ENCODE measurements at regions not wholly inside any gene's neighbourhood (a gene's known extent, or its start where the extent isn't known, plus 50 kb on each side); places are given as distances from the start of the nearest gene placed in this dataset.

GRCh38 chr2:21920721-21921120 is 797.0 kb downstream of the TDRD15 start:
- Mint-ChIP-seq H3K4me1 (ENCODE audit: low read depth) (no peaks in the 10 kb centered on the region), H3K27ac (no peak overlapping the region), H3K36me3 (ENCODE audit: low read depth) (no peaks in the 10 kb centered on the region), H3K27me3 (no peaks in the 10 kb centered on the region), H3K4me3 (no peak overlapping the region), H3K9me3 (peaks cover 16% of the 10 kb centered on the region)
- DNase-seq = no peak

GRCh38 chr2:21924640-21925285 is 801.0 kb downstream of the TDRD15 start:
- Mint-ChIP-seq H3K9me3 (peaks cover 28% of the 10 kb centered on the region), H3K27me3 (no peaks in the 10 kb centered on the region), H3K27ac (no peak overlapping the region), H3K4me1 (ENCODE audit: low read depth) (no peaks in the 10 kb centered on the region), H3K36me3 (ENCODE audit: low read depth) (no peaks in the 10 kb centered on the region), H3K4me3 (no peak overlapping the region)
- DNase-seq = no peak

- H3K4me3 Mint-ChIP-seq = no peak overlapping the region
- H3K27me3 Mint-ChIP-seq = no peaks in the 10 kb centered on the region
- peaks cover 18% of the 10 kb centered on the region for H3K9me3 Mint-ChIP-seq
- no peak overlapping the region for H3K27ac Mint-ChIP-seq
- DNase-seq = no peak
- H3K4me1 Mint-ChIP-seq (ENCODE audit: low read depth) = no peaks in the 10 kb centered on the region
- H3K36me3 Mint-ChIP-seq (ENCODE audit: low read depth) = no peaks in the 10 kb centered on the region
These were observed 804.5 kb downstream of the TDRD15 start for GRCh38 chr2:21928292-21928691.

- Mint-ChIP-seq H3K27ac (no peak overlapping the region), H3K27me3 (no peaks in the 10 kb centered on the region), H3K9me3 (peaks cover 18% of the 10 kb centered on the region), H3K4me3 (no peak overlapping the region), H3K36me3 (ENCODE audit: low read depth) (no peaks in the 10 kb centered on the region), H3K4me1 (ENCODE audit: low read depth) (no peaks in the 10 kb centered on the region)
- no peak for DNase-seq
These were observed 806.5 kb downstream of the TDRD15 start for GRCh38 chr2:21930226-21930625.

- no peak for DNase-seq
- no peak overlapping the region for H3K27ac Mint-ChIP-seq
- H3K4me3 Mint-ChIP-seq = no peak overlapping the region
- H3K27me3 Mint-ChIP-seq = no peaks in the 10 kb centered on the region
- no peaks in the 10 kb centered on the region for H3K36me3 Mint-ChIP-seq (ENCODE audit: low read depth)
- no peaks in the 10 kb centered on the region for H3K4me1 Mint-ChIP-seq (ENCODE audit: low read depth)
- H3K9me3 Mint-ChIP-seq = peaks cover 11% of the 10 kb centered on the region
These were observed 816.2 kb downstream of the TDRD15 start for GRCh38 chr2:21939967-21940366.

- no peaks in the 10 kb centered on the region for H3K36me3 Mint-ChIP-seq (ENCODE audit: low read depth)
- H3K4me1 Mint-ChIP-seq (ENCODE audit: low read depth) = no peaks in the 10 kb centered on the region
- H3K4me3 Mint-ChIP-seq = no peak overlapping the region
- H3K9me3 Mint-ChIP-seq = peaks cover 12% of the 10 kb centered on the region
- no peak overlapping the region for H3K27ac Mint-ChIP-seq
- no peak for DNase-seq
- H3K27me3 Mint-ChIP-seq = no peaks in the 10 kb centered on the region
These were observed 820.8 kb downstream of the TDRD15 start for GRCh38 chr2:21944536-21944935.

GRCh38 chr2:21945658-21946057 is 821.9 kb downstream of the TDRD15 start:
- Mint-ChIP-seq H3K4me3 (no peak overlapping the region), H3K4me1 (ENCODE audit: low read depth) (no peaks in the 10 kb centered on the region)

GRCh38 chr2:21947046-21947445 is 823.3 kb downstream of the TDRD15 start:
- Mint-ChIP-seq H3K4me3 (no peak overlapping the region), H3K9me3 (peaks cover 10% of the 10 kb centered on the region), H3K27ac (no peak overlapping the region), H3K27me3 (no peaks in the 10 kb centered on the region), H3K4me1 (ENCODE audit: low read depth) (no peaks in the 10 kb centered on the region), H3K36me3 (ENCODE audit: low read depth) (no peaks in the 10 kb centered on the region)
- DNase-seq = no peak

More at GRCh38 chr2:21945658-21946057, 821.9 kb downstream of the TDRD15 start:
- Mint-ChIP-seq H3K36me3 (ENCODE audit: low read depth) (no peaks in the 10 kb centered on the region), H3K27ac (no peak overlapping the region), H3K9me3 (peaks cover 12% of the 10 kb centered on the region), H3K27me3 (no peaks in the 10 kb centered on the region)
- no peak for DNase-seq

GRCh38 chr2:21966139-21966538 is 842.4 kb downstream of the TDRD15 start:
- H3K9me3 Mint-ChIP-seq = peaks cover 6% of the 10 kb centered on the region
- H3K36me3 Mint-ChIP-seq (ENCODE audit: low read depth) = no peaks in the 10 kb centered on the region
- DNase-seq = no peak
- H3K4me3 Mint-ChIP-seq = no peak overlapping the region
- no peak overlapping the region for H3K27ac Mint-ChIP-seq
- H3K27me3 Mint-ChIP-seq = no peaks in the 10 kb centered on the region
- H3K4me1 Mint-ChIP-seq (ENCODE audit: low read depth) = no peaks in the 10 kb centered on the region

- Mint-ChIP-seq H3K27me3 (no peaks in the 10 kb centered on the region), H3K36me3 (ENCODE audit: low read depth) (no peaks in the 10 kb centered on the region), H3K4me1 (ENCODE audit: low read depth) (no peaks in the 10 kb centered on the region), H3K27ac (no peak overlapping the region), H3K9me3 (peaks cover 12% of the 10 kb centered on the region), H3K4me3 (no peak overlapping the region)
- DNase-seq = no peak
These were observed 847.2 kb downstream of the TDRD15 start for GRCh38 chr2:21970971-21971370.

GRCh38 chr2:21972586-21972985 is 848.8 kb downstream of the TDRD15 start:
- H3K27me3 Mint-ChIP-seq = no peaks in the 10 kb centered on the region
- H3K4me1 Mint-ChIP-seq (ENCODE audit: low read depth) = no peaks in the 10 kb centered on the region
- no peak overlapping the region for H3K27ac Mint-ChIP-seq
- H3K36me3 Mint-ChIP-seq (ENCODE audit: low read depth) = no peaks in the 10 kb centered on the region
- peaks cover 12% of the 10 kb centered on the region for H3K9me3 Mint-ChIP-seq
- no peak for DNase-seq
- no peak overlapping the region for H3K4me3 Mint-ChIP-seq

GRCh38 chr2:21981127-21981526 is 857.4 kb downstream of the TDRD15 start:
- DNase-seq = no peak
- no peak overlapping the region for H3K27ac Mint-ChIP-seq
- no peaks in the 10 kb centered on the region for H3K4me1 Mint-ChIP-seq (ENCODE audit: low read depth)
- no peaks in the 10 kb centered on the region for H3K36me3 Mint-ChIP-seq (ENCODE audit: low read depth)
- no peaks in the 10 kb centered on the region for H3K27me3 Mint-ChIP-seq
- no peak overlapping the region for H3K4me3 Mint-ChIP-seq
- H3K9me3 Mint-ChIP-seq = peaks cover 26% of the 10 kb centered on the region

- peaks cover 22% of the 10 kb centered on the region for H3K9me3 Mint-ChIP-seq
- no peak for DNase-seq
- no peak overlapping the region for H3K4me3 Mint-ChIP-seq
- no peaks in the 10 kb centered on the region for H3K4me1 Mint-ChIP-seq (ENCODE audit: low read depth)
- H3K27ac Mint-ChIP-seq = no peak overlapping the region
- H3K27me3 Mint-ChIP-seq = no peaks in the 10 kb centered on the region
- H3K36me3 Mint-ChIP-seq (ENCODE audit: low read depth) = no peaks in the 10 kb centered on the region
These were observed 869.2 kb downstream of the TDRD15 start for GRCh38 chr2:21993002-21993401.

- Mint-ChIP-seq H3K4me3 (no peak overlapping the region), H3K27ac (no peak overlapping the region), H3K36me3 (ENCODE audit: low read depth) (no peaks in the 10 kb centered on the region), H3K27me3 (no peaks in the 10 kb centered on the region), H3K9me3 (peaks cover 14% of the 10 kb centered on the region), H3K4me1 (ENCODE audit: low read depth) (no peaks in the 10 kb centered on the region)
- no peak for DNase-seq
These were observed 872.6 kb downstream of the TDRD15 start for GRCh38 chr2:21996339-21996738.

GRCh38 chr2:21999522-21999921 is 875.8 kb downstream of the TDRD15 start:
- no peak for DNase-seq
- Mint-ChIP-seq H3K4me3 (no peak overlapping the region), H3K4me1 (ENCODE audit: low read depth) (no peaks in the 10 kb centered on the region), H3K36me3 (ENCODE audit: low read depth) (no peaks in the 10 kb centered on the region), H3K27ac (no peak overlapping the region), H3K9me3 (peaks cover 9% of the 10 kb centered on the region), H3K27me3 (no peaks in the 10 kb centered on the region)

- no peak for DNase-seq
- Mint-ChIP-seq H3K27ac (no peak overlapping the region), H3K4me1 (ENCODE audit: low read depth) (no peaks in the 10 kb centered on the region), H3K4me3 (no peak overlapping the region), H3K27me3 (no peaks in the 10 kb centered on the region), H3K9me3 (peaks cover 17% of the 10 kb centered on the region), H3K36me3 (ENCODE audit: low read depth) (no peaks in the 10 kb centered on the region)
These were observed 878.3 kb downstream of the TDRD15 start for GRCh38 chr2:22002066-22002465.

Data from activated T-cell treated with anti-CD3 and anti-CD28 coated beads, Interleukin-2, amount 50 U/mL, for 24 hours (primary cell).